Fibroblast of lung (primary cell): ENCODE measurements at regions not wholly inside any gene's neighbourhood (a gene's known extent, or its start where the extent isn't known, plus 50 kb on each side); places are given as distances from the start of the nearest gene placed in this dataset.

ENCODE experiments used
- DNase-seq, 2 donors: peaks; one replicate each; pipeline versions ENCODE4 v3.0.0 to v3.0.0-alpha.2; 2010; ENCODE audit warnings: low read depth in 2 of 2
- H2AFZ ChIP-seq: 2 replicates; pipeline ENCODE4 v1.5.1; 2012; ENCODE audit warnings: low read length, control low read depth, inconsistent platforms
- H3K27ac ChIP-seq: 2 replicates; pipeline ENCODE4 v1.5.1; 2011; ENCODE audit warnings: low read length, control low read depth; ENCODE audit not compliant: insufficient read depth
- H3K27me3 ChIP-seq: 2 replicates; pipeline ENCODE4 v1.5.1; 2011; ENCODE audit warnings: mild to moderate bottlenecking, low read length; ENCODE audit not compliant: control insufficient read depth, insufficient read depth
- H3K36me3 ChIP-seq: 2 replicates; pipeline ENCODE4 v1.5.1; 2011; ENCODE audit warnings: low read length; ENCODE audit not compliant: control insufficient read depth, insufficient read depth
- H3K4me1 ChIP-seq: 2 replicates; pipeline ENCODE4 v1.5.1; 2011; ENCODE audit warnings: low read length; ENCODE audit not compliant: control insufficient read depth, insufficient read depth; ENCODE audit errors: extremely low read depth
- H3K4me2 ChIP-seq: 2 replicates; pipeline ENCODE4 v1.5.1; 2011; ENCODE audit warnings: low read length, control low read depth; ENCODE audit not compliant: insufficient read depth; ENCODE audit errors: extremely low read depth
- H3K4me3 ChIP-seq, 4 experiments: fragments of 200-600 bp in 1 of 4; sonication (generic) in 1 of 4; replicated peaks in 1 of 4; 2 replicates each; pipeline ENCODE4 v1.5.1; 2011 to 2016; ENCODE audit warnings: low read length in 4 of 4, low read depth in 3 of 4, mild to moderate bottlenecking in 3 of 4, control low read depth in 2 of 4, inconsistent platforms in 1 of 4, mixed read lengths in 1 of 4; ENCODE audit not compliant: insufficient read depth in 1 of 4; ENCODE audit errors: control extremely low read depth in 1 of 4
- H3K79me2 ChIP-seq: 2 replicates; pipeline ENCODE4 v1.5.1; 2012; ENCODE audit warnings: mild to moderate bottlenecking, low read length, inconsistent platforms; ENCODE audit not compliant: control insufficient read depth, insufficient read depth
- H3K9ac ChIP-seq: 2 replicates; pipeline ENCODE4 v1.5.1; 2011; ENCODE audit warnings: mild to moderate bottlenecking, low read length, control low read depth; ENCODE audit not compliant: insufficient read depth
- H3K9me3 ChIP-seq: 2 replicates; pipeline ENCODE4 v1.5.1; 2012; ENCODE audit warnings: low read depth, low read length; ENCODE audit not compliant: control insufficient read depth, insufficient read depth
- H4K20me1 ChIP-seq: 2 replicates; pipeline ENCODE4 v1.5.1; 2011; ENCODE audit warnings: low read length; ENCODE audit not compliant: control insufficient read depth, insufficient read depth; ENCODE audit errors: extremely low read depth
- EZH2 ChIP-seq: IDR thresholded peaks from 2 replicates; pipeline ENCODE4 v1.5.1; 2012; ENCODE audit warnings: low read length, control low read depth, mild to moderate bottlenecking; ENCODE audit errors: missing control alignments
- TF ChIP-seq, protein P1 (sequence below), 2 donors: IDR thresholded peaks in 1 of 2; conservative IDR thresholded peaks in 1 of 2; 1 replicate in 1 of 2; 2 replicates in 1 of 2; pipeline ENCODE4 v1.5.1; 2011 to 2012; ENCODE audit warnings: low read length in 2 of 2, control low read depth in 1 of 2, inconsistent platforms in 1 of 2, low read depth in 1 of 2, mild to moderate bottlenecking in 1 of 2

DNA sequence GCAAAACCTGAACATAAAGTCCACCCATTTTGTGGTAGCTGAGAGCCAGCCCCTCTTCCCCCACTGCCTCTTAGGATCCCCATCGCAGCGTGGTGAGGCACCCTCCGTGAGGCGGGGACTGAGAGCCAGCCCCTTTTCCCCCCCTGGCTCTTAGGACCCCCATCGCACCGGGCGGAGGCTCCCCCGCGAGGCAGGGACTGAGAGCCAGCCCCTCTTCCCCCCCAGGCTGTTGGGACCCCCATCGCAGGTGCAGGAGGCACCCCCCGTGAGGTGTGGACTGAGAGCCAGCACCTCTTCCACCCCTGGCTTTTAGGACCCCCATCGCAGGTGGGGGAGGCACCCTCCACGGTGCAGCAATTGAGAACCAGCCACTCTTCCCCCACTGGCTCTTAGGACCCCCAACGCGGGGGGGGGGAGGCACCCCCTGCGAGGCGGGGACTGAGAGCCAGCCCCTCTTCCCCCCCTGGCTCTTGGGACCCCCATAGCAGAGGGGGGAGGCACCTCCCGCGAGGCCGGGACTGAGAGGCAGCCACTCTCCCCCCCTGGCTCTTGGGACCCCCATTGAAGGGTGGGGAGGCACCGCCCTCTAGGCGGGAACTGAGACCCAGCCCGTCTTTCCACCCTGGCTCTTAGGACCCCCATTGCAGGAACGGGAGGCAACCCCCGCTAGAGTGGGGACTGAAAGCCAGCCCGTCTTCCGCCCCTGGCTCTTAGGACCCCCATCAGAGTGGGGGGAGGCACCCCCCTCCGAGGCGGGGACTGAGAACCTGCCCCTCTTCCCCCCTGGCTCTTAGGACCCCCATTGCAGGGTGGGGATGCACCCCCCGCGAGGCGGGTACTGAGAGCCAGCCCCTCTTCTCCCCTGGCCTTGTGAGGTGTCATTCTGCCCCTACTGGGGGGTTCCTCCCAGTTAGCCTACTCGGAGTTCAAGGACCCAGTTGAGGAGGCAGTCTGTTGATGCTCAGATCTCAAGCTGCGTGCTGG, 366.4 kb upstream of the SPRY2 start:
- H2AFZ ChIP-seq, result no peak overlapping the region
- H3K36me3 ChIP-seq, result no peaks in the 10 kb centered on the region
- no peaks in the 10 kb centered on the region for H3K9me3 ChIP-seq
- no peaks in the 10 kb centered on the region for H3K79me2 ChIP-seq
- H3K4me1 ChIP-seq, result no peaks in the 10 kb centered on the region
- H3K4me2 ChIP-seq, result no peak overlapping the region
- no peak overlapping the region for H3K9ac ChIP-seq
- H3K4me3 ChIP-seq, result no peak overlapping the region
- H3K27ac ChIP-seq, result no peak overlapping the region
- H4K20me1 ChIP-seq, result no peaks in the 10 kb centered on the region
- no peak for TF ChIP-seq EZH2
- TF ChIP-seq, protein P1, sequence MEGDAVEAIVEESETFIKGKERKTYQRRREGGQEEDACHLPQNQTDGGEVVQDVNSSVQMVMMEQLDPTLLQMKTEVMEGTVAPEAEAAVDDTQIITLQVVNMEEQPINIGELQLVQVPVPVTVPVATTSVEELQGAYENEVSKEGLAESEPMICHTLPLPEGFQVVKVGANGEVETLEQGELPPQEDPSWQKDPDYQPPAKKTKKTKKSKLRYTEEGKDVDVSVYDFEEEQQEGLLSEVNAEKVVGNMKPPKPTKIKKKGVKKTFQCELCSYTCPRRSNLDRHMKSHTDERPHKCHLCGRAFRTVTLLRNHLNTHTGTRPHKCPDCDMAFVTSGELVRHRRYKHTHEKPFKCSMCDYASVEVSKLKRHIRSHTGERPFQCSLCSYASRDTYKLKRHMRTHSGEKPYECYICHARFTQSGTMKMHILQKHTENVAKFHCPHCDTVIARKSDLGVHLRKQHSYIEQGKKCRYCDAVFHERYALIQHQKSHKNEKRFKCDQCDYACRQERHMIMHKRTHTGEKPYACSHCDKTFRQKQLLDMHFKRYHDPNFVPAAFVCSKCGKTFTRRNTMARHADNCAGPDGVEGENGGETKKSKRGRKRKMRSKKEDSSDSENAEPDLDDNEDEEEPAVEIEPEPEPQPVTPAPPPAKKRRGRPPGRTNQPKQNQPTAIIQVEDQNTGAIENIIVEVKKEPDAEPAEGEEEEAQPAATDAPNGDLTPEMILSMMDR (conservative IDR thresholded peaks at IDR 0.05 in 1 of 2, IDR thresholded peaks at IDR 0.05 in 1 of 2; ENCODE audit: low read depth in 1 of 2, low read length in 2 of 2), result no peak
- H3K27me3 ChIP-seq, result no peaks in the 10 kb centered on the region
- DNase-seq, result no peak

DNA sequence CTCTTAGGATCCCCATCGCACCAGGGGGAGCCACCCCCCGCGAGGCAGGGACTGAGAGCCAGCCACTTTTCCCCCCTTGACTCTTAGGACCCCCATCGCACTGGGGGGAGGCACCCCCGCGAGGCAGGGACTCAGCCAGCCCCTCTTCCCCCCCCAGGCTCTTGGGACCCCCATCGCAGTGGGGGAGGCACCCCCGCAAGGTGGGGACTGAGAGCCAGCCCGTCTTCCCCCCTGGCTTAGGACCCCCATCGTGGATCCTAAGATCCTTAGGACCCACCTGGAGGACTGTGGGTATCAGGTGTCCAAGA, 365.2 kb upstream of the SPRY2 start:
- Histone ChIP-seq H3K27ac (no peak overlapping the region), H2AFZ (no peak overlapping the region), H3K27me3 (no peaks in the 10 kb centered on the region), H3K36me3 (no peaks in the 10 kb centered on the region), H3K9ac (no peak overlapping the region), H3K9me3 (no peaks in the 10 kb centered on the region), H3K79me2 (no peaks in the 10 kb centered on the region), H3K4me3 (no peak overlapping the region), H3K4me2 (no peak overlapping the region), H4K20me1 (no peaks in the 10 kb centered on the region), H3K4me1 (no peaks in the 10 kb centered on the region)
- DNase-seq, result no peak
- TF ChIP-seq, protein P1 (conservative IDR thresholded peaks at IDR 0.05 in 1 of 2, IDR thresholded peaks at IDR 0.05 in 1 of 2; ENCODE audit: low read depth in 1 of 2, low read length in 2 of 2), result no peak
- no peak for TF ChIP-seq EZH2

DNA sequence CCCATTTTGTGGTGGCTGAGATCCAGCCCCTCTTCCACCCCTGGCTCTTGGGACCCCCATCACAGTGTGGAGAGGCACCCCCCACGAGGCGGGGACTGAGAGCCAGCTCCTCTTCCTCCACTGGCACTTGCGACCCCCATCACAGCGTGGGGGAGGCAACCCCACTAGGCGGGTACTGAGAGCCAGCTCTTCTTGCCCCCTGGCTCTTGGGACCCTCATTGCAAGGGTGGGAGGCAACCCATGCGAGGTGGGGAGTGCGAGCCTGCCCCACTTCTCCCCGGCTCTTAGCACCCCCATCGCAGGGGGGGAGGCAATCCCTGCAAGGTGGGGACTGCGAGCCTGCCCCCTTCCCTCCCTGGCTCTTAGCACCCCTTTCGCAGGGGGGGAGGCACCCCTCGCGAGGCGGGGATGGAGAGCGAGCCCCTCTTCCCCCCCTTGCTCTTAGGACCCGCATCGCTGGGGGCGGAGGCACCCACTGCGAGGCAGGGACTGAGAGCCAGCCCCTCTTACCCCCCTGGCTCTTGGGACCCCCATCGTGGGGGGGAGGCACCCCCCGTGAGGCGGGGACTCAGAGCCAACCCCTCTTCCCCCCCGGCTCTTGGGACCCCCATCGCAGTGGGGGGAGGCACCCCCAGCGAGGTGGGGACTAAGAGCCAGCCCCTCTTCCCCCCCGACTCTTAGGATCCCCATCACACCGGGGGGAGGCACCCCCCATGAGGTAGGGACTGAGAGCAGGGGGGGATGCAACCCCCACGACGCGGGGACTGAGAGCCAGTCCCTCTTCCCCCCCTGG, 364.6 kb upstream of the SPRY2 start:
- TF ChIP-seq EZH2, result no peak
- TF ChIP-seq, protein P1 (conservative IDR thresholded peaks at IDR 0.05 in 1 of 2, IDR thresholded peaks at IDR 0.05 in 1 of 2; ENCODE audit: low read depth in 1 of 2, low read length in 2 of 2), result no peak
- Histone ChIP-seq H3K79me2 (no peaks in the 10 kb centered on the region), H3K4me1 (no peaks in the 10 kb centered on the region), H3K9me3 (no peaks in the 10 kb centered on the region), H3K27ac (no peak overlapping the region), H4K20me1 (no peaks in the 10 kb centered on the region), H2AFZ (no peak overlapping the region), H3K27me3 (no peaks in the 10 kb centered on the region), H3K36me3 (no peaks in the 10 kb centered on the region), H3K4me3 (no peak overlapping the region), H3K4me2 (no peak overlapping the region), H3K9ac (no peak overlapping the region)
- DNase-seq, result no peak
